Activated CD8-positive, alpha-beta T cell treated with anti-CD3 and anti-CD28 coated beads for 36 hours (primary cell): ENCODE measurements at regions not wholly inside any gene's neighbourhood (a gene's known extent, or its start where the extent isn't known, plus 50 kb on each side); places are given as distances from the start of the nearest gene placed in this dataset.

Experiments
- ATAC-seq: fragments of 200-7000 bp; cut with Tn5 transposase; one replicate; pipeline ENCODE4 v1.10.0; 2021; ENCODE audit warnings: mild to moderate bottlenecking, moderate library complexity
- CTCF ChIA-PET: fragments of 350-600 bp; sonication (Branson Sonifier 250); formaldehyde crosslinking; loops from one replicate; lab custom pipeline; 2021; ENCODE audit warnings: antibody characterized with exemption; lab: Charles Lee
- POLR2A ChIA-PET: fragments of 350-600 bp; sonication (Branson Sonifier 250); formaldehyde crosslinking; loops from one replicate; lab custom pipeline; 2021; ENCODE audit warnings: antibody characterized with exemption; lab: Charles Lee
- DNase-seq: peaks from one replicate; pipeline ENCODE4 v3.0.0-alpha.2; 2020
- H3K27ac Mint-ChIP-seq: one replicate; pipeline ENCODE4 v1.8.0; 2021; ENCODE audit warnings: mild to moderate bottlenecking, mixed read lengths
- H3K27me3 Mint-ChIP-seq: one replicate; pipeline ENCODE4 v1.8.0; 2021; ENCODE audit warnings: mixed read lengths
- H3K36me3 Mint-ChIP-seq: one replicate; pipeline ENCODE4 v1.8.0; 2021; ENCODE audit warnings: low read depth, mixed read lengths
- H3K4me1 Mint-ChIP-seq: one replicate; pipeline ENCODE4 v1.8.0; 2021; ENCODE audit warnings: low read depth, mixed read lengths
- H3K4me3 Mint-ChIP-seq: one replicate; pipeline ENCODE4 v1.8.0; 2021; ENCODE audit warnings: mild to moderate bottlenecking, moderate library complexity, mixed read lengths
- H3K9me3 Mint-ChIP-seq: one replicate; pipeline ENCODE4 v1.8.0; 2021; ENCODE audit warnings: mixed read lengths
- intact Hi-C: fragments of 100-400 bp; cut with micrococcal nuclease; formaldehyde crosslinking; loops from one replicate; pipeline ENCODE4 v1.10.0; 2022
- TF ChIP-seq, protein P1 (sequence below): fragments of 200-600 bp; IDR thresholded peaks from one replicate; pipeline ENCODE4 v1.8.0; 2022; ENCODE audit warnings: antibody characterized with exemption, mild to moderate bottlenecking

DNA sequence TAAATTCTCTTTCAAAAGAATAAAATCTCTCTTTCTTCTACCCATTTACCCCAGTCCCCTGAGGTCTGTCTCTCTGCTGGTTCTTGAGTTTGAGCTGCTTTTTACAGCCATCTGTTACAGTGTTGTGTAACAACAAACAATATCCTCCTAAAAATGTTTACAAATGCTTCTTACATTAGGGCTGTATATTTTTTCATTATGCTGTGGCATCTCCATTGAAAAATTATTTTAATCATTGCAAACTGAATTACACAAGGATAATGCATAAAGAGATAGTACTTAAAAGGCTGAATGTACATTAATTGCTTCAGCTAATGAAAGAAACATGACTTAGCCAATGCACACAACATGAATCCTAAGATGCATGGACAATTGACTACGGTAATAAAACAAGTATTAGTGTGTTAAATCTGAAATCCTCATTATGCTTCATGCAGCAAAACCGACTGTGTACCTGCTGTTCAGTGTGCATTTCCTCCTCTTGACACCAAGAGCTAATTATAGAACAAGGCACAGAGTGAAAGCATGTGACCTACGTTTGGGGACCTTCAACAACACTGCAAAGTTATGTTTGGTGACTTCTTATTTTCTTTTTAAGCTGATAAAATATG, 181.7 kb upstream of the RHOBTB1 start:
- H3K27ac Mint-ChIP-seq, result no peak overlapping the region
- intact Hi-C loops, result no loop called here
- no peak for DNase-seq
- H3K4me1 Mint-ChIP-seq, result peaks cover 5% of the 10 kb centered on the region
- H3K36me3 Mint-ChIP-seq, result no peaks in the 10 kb centered on the region
- TF ChIP-seq, protein P1, sequence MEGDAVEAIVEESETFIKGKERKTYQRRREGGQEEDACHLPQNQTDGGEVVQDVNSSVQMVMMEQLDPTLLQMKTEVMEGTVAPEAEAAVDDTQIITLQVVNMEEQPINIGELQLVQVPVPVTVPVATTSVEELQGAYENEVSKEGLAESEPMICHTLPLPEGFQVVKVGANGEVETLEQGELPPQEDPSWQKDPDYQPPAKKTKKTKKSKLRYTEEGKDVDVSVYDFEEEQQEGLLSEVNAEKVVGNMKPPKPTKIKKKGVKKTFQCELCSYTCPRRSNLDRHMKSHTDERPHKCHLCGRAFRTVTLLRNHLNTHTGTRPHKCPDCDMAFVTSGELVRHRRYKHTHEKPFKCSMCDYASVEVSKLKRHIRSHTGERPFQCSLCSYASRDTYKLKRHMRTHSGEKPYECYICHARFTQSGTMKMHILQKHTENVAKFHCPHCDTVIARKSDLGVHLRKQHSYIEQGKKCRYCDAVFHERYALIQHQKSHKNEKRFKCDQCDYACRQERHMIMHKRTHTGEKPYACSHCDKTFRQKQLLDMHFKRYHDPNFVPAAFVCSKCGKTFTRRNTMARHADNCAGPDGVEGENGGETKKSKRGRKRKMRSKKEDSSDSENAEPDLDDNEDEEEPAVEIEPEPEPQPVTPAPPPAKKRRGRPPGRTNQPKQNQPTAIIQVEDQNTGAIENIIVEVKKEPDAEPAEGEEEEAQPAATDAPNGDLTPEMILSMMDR, result no peak
- no peak for ATAC-seq
- ChIA-PET POLR2A (no interaction called here), CTCF (interaction anchor here (1.0 kb wide), 1 partner anchor 158 kb away, joined by 3 read pairs; no protein-coding TSS in a partner anchor)
- peaks cover 1% of the 10 kb centered on the region for H3K27me3 Mint-ChIP-seq
- peaks cover 2% of the 10 kb centered on the region for H3K9me3 Mint-ChIP-seq
- no peak overlapping the region for H3K4me3 Mint-ChIP-seq

DNA sequence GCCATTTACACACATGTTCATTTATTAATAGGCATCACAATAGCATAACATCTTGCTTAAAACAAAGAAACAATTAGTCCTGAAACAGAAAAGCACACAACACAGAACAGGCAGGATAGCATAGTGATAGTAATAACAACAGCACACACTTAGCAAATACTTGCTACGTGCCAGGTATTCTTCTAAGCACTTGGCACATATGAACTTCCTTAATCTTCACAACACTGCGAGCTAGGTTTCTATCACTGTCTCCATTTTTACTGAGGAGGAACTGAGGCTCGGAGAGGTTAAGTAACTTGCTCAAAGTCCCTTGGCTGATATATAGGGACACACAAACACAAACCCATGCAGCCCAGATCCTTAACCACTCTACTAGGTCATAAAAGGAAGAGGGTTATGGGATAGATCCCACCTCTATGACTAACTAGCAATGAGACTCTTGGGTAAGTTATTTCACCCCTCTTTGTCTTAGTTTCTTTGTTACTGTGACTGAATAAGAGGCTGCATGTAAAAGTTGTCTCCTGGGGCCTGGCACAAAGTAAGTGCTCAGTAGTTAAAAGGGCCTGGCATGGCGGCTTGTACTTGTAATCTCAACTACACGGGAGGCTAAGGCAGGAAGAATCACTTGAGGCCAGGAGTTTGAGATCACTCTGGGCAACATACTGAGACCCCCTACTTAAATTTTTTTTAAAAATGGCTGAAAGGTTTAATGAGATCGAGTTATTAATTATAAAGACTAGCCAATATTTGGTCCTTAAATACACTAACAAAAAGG, 181.0 kb upstream of the RHOBTB1 start:
- H3K9me3 Mint-ChIP-seq, result peaks cover 2% of the 10 kb centered on the region
- H3K36me3 Mint-ChIP-seq, result no peaks in the 10 kb centered on the region
- ATAC-seq (no peak), DNase-seq (no peak)
- CTCF ChIA-PET, result interaction anchor here (1.0 kb wide), 1 partner anchor 159 kb away, joined by 3 read pairs; no protein-coding TSS in a partner anchor
- POLR2A ChIA-PET, result no interaction called here
- no peak overlapping the region for H3K4me3 Mint-ChIP-seq
- no peak overlapping the region for H3K27ac Mint-ChIP-seq
- TF ChIP-seq, protein P1, result no peak
- intact Hi-C loops, result no loop called here
- H3K27me3 Mint-ChIP-seq, result peaks cover 1% of the 10 kb centered on the region
- peaks cover 5% of the 10 kb centered on the region for H3K4me1 Mint-ChIP-seq

DNA sequence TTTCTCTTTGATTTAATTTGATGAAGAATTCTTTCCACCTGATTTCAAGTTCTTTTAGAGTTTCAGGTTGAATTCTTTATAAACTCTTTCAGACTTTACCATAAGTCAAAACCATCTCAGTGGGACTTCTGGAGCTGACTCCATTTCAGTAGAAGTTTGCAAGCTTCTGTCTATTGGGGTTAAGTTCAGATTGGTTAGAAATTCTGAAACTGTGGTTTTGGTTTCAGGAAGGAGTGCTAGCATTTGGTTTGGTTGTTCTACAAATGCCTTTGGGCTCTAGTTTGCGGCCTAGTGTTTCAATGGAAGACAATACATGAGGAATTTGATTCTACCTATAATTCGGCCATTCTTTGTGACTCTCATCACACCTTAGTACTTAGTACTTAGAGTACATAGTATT, 176.8 kb upstream of the RHOBTB1 start:
- peaks cover 5% of the 10 kb centered on the region for H3K4me1 Mint-ChIP-seq
- ATAC-seq, result no peak
- H3K36me3 Mint-ChIP-seq, result no peaks in the 10 kb centered on the region
- H3K4me3 Mint-ChIP-seq, result no peak overlapping the region
- TF ChIP-seq, protein P1, result no peak
- DNase-seq, result no peak
- H3K9me3 Mint-ChIP-seq, result no peaks in the 10 kb centered on the region
- CTCF ChIA-PET, result no interaction called here
- intact Hi-C loops, result no loop called here
- H3K27me3 Mint-ChIP-seq, result no peaks in the 10 kb centered on the region
- no peak overlapping the region for H3K27ac Mint-ChIP-seq
- POLR2A ChIA-PET, result no interaction called here

DNA sequence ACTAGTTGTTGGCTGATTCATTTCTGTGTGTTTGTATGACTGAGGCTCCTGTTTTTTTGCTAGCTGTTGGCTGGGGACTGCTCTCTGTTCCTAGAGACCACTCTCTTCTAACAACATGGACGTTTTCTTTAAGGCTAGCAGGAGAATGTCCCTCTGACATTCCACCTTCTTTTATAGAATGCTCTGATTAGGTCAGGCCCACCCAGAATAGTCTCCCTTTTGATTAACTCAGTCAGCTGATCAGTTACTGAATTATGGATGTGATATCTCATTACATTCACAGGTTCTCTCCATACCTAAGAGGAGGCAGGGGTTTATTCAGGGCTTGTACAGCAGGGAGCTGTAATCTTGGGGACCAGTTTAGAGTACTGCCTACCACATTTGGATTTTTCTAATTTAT, 175.6 kb upstream of the RHOBTB1 start:
- POLR2A ChIA-PET, result no interaction called here
- H3K4me1 Mint-ChIP-seq, result peaks cover 5% of the 10 kb centered on the region
- H3K27me3 Mint-ChIP-seq, result no peaks in the 10 kb centered on the region
- DNase-seq (no peak), ATAC-seq (no peak)
- intact Hi-C loops, result no loop called here
- CTCF ChIA-PET, result interaction anchor here (1.0 kb wide), 1 partner anchor 21 kb away, joined by 4 read pairs; no protein-coding TSS in a partner anchor
- H3K9me3 Mint-ChIP-seq, result no peaks in the 10 kb centered on the region
- no peak overlapping the region for H3K27ac Mint-ChIP-seq
- TF ChIP-seq, protein P1, result no peak
- no peaks in the 10 kb centered on the region for H3K36me3 Mint-ChIP-seq
- H3K4me3 Mint-ChIP-seq, result no peak overlapping the region

DNA sequence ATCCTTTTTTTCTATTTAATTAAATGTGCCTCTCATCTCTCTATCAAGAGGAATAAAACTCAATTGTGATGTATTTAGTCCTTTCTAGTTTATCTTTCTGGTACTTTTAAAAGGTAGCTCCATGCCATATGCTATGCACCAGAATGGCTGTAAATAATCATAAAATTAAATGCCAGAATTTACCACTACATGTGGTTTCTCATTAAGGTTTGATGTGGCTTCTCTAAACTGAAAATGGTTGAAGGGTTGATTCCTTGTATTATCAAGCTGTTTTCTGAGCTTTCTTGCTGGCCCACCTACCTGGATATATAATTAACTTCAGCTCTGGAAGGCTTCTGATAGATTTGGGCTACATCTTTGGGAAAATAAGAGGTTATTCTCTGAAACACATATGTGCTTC, 171.9 kb upstream of the RHOBTB1 start:
- no peak for ATAC-seq
- peaks cover 1% of the 10 kb centered on the region for H3K4me1 Mint-ChIP-seq
- ChIA-PET CTCF (interaction anchor here (1.3 kb wide), 1 partner anchor 25 kb away, joined by 4 read pairs; no protein-coding TSS in a partner anchor), POLR2A (no interaction called here)
- no peak for DNase-seq
- H3K9me3 Mint-ChIP-seq, result no peaks in the 10 kb centered on the region
- no peaks in the 10 kb centered on the region for H3K27me3 Mint-ChIP-seq
- no peaks in the 10 kb centered on the region for H3K36me3 Mint-ChIP-seq
- H3K27ac Mint-ChIP-seq, result no peak overlapping the region
- TF ChIP-seq, protein P1, result no peak
- intact Hi-C loops, result no loop called here
- no peak overlapping the region for H3K4me3 Mint-ChIP-seq
